ENCODE measurements at regions not wholly inside any gene's neighbourhood (a gene's known extent, or its start where the extent isn't known, plus 50 kb on each side); places are given as distances from the start of the nearest gene placed in this dataset.
"Not testable (repeated sequence)": the region's sequence is repeated elsewhere in the genome, so short reads cannot be mapped to it uniquely, and the experiment has no call there.

- no peaks in the 10 kb centered on the region for H3K36me3 ChIP-seq
- no peaks in the 10 kb centered on the region for H3K4me1 ChIP-seq
- TF ChIP-seq CTCF (IDR thresholded peaks at IDR 0.05), result no peak
- TF ChIP-seq POLR2A (IDR thresholded peaks at IDR 0.05), result no peak
- no peak overlapping the region for H3K27ac ChIP-seq
- intact Hi-C loops (cut with DNase I), result no loop called here
- H3K27me3 ChIP-seq, result peaks cover 0 to 8% (median 0%) of the 10 kb centered on the region in 4 donors
- DNase-seq, result no peak
- WGBS, 2 donors, result 33 to 50% methylated on average over 1 of the region's 1 CpG
- H3K9me3 ChIP-seq, result no peaks in the 10 kb centered on the region
- H3K4me3 ChIP-seq, result no peak overlapping the region
These were observed 61.9 kb upstream of the ZCCHC2 start for GRCh38 chr18:62460851-62461300.

- H3K4me1 ChIP-seq, result no peaks in the 10 kb centered on the region
- H3K27me3 ChIP-seq, result peaks cover 0 to 8% (median 0%) of the 10 kb centered on the region in 4 donors
- no peaks in the 10 kb centered on the region for H3K9me3 ChIP-seq
- no peak overlapping the region for H3K4me3 ChIP-seq
- WGBS, 2 donors, result 100% methylated on average over 1 of the region's 1 CpG
- no peaks in the 10 kb centered on the region for H3K36me3 ChIP-seq
- no peak for DNase-seq
- TF ChIP-seq POLR2A (IDR thresholded peaks at IDR 0.05) (no peak), CTCF (IDR thresholded peaks at IDR 0.05) (no peak)
- intact Hi-C loops (cut with DNase I), result no loop called here
- H3K27ac ChIP-seq, result no peak overlapping the region
These were observed 61.2 kb upstream of the ZCCHC2 start for GRCh38 chr18:62461591-62461990.

GRCh38 chr18:62464266-62464665 lies 58.6 kb upstream of the ZCCHC2 start:
- Histone ChIP-seq H3K27ac (no peak overlapping the region), H3K4me1 (no peaks in the 10 kb centered on the region), H3K36me3 (no peaks in the 10 kb centered on the region), H3K4me3 (no peak overlapping the region), H3K9me3 (no peaks in the 10 kb centered on the region), H3K27me3 (peaks cover 0 to 2% (median 0%) of the 10 kb centered on the region in 4 donors)
- WGBS, 2 donors, result 77 to 78% methylated on average over 1 of the region's 1 CpG
- intact Hi-C loops (cut with DNase I), result no loop called here
- TF ChIP-seq CTCF (IDR thresholded peaks at IDR 0.05), result no peak
- DNase-seq, result no peak

GRCh38 chr18:62469131-62469530 lies 53.7 kb upstream of the ZCCHC2 start:
- 89 to 95% methylated on average over 5 of the region's 5 CpGs for WGBS, 2 donors
- H3K27ac ChIP-seq; H3K4me3 ChIP-seq; H3K4me1 ChIP-seq; H3K36me3 ChIP-seq; DNase-seq; intact Hi-C loops (cut with DNase I): not testable (repeated sequence)
- H3K9me3 ChIP-seq, result peaks cover 0 to 15% (median 0%) of the 10 kb centered on the region in 3 donors
- peaks cover 0 to 24% (median 0%) of the 10 kb centered on the region in 4 donors for H3K27me3 ChIP-seq
